B cell (primary cell): ENCODE measurements at regions not wholly inside any gene's neighbourhood (a gene's known extent, or its start where the extent isn't known, plus 50 kb on each side); places are given as distances from the start of the nearest gene placed in this dataset.

ENCODE experiments used
- ATAC-seq: fragments of 200-7000 bp; cut with Tn5 transposase; one replicate; pipeline ENCODE4 v1.10.0; 2021; ENCODE audit warnings: low read depth, mild to moderate bottlenecking, moderate number of reproducible peaks, moderate library complexity
- CTCF ChIA-PET: fragments of 350-600 bp; sonication (Branson Sonifier 250); formaldehyde crosslinking; loops from one replicate; lab custom pipeline; 2021; ENCODE audit warnings: antibody characterized with exemption, inconsistent platforms; lab: Charles Lee
- POLR2A ChIA-PET: fragments of 350-600 bp; sonication (Branson Sonifier 250); formaldehyde crosslinking; loops from one replicate; lab custom pipeline; 2021; ENCODE audit warnings: antibody characterized with exemption; lab: Charles Lee
- DNase-seq: peaks from one replicate; pipeline ENCODE4 v3.0.0; 2013
- H2AFZ ChIP-seq: 2 replicates; pipeline ENCODE4 v1.6.1; 2012; ENCODE audit warnings: mild to moderate bottlenecking, low read depth, low read length; ENCODE audit not compliant: insufficient read depth, poor library complexity, severe bottlenecking
- H3K27ac ChIP-seq, 2 donors: 1 replicate in 1 of 2; 2 replicates in 1 of 2; pipeline ENCODE4 v1.5.1; 2012 to 2013; ENCODE audit warnings: low read length in 2 of 2, mild to moderate bottlenecking in 2 of 2, moderate library complexity in 1 of 2
- H3K27me3 ChIP-seq, 4 experiments: fragments of 200-600 bp in 1 of 4; sonication (generic) in 1 of 4; replicated peaks in 1 of 4; 1 replicate in 2 of 4; 2 replicates in 2 of 4; pipeline versions ENCODE4 v1.6.1 to v1.7.0; 2013 to 2016; ENCODE audit warnings: low read length in 3 of 4, mild to moderate bottlenecking in 2 of 4, mixed read lengths in 1 of 4, moderate library complexity in 1 of 4; ENCODE audit not compliant: insufficient read depth in 4 of 4, control insufficient read depth in 3 of 4; ENCODE audit errors: control extremely low read depth in 1 of 4
- H3K36me3 ChIP-seq, 2 experiments: replicated peaks in 1 of 2; 1 replicate in 1 of 2; 2 replicates in 1 of 2; pipeline versions ENCODE4 v1.6.1 to v1.7.1; 2013; ENCODE audit warnings: low read length in 1 of 2; ENCODE audit not compliant: insufficient read depth in 2 of 2, control insufficient read depth in 1 of 2; ENCODE audit errors: control extremely low read depth in 1 of 2, extremely low read depth in 1 of 2
- H3K4me1 ChIP-seq, 2 donors: fragments of 200-600 bp in 1 of 2; sonication (generic) in 1 of 2; 1 replicate in 1 of 2; 2 replicates in 1 of 2; pipeline versions ENCODE4 v1.5.1 to v1.6.1; 2013 to 2017; ENCODE audit warnings: low read length in 2 of 2; ENCODE audit not compliant: control insufficient read depth in 2 of 2, insufficient read depth in 2 of 2
- H3K4me2 ChIP-seq: replicated peaks from 2 replicates; pipeline ENCODE3; 2012; ENCODE audit warnings: mild to moderate bottlenecking, low read depth, low read length; ENCODE audit not compliant: poor library complexity, severe bottlenecking
- H3K4me3 ChIP-seq, 5 experiments: fragments of 200-600 bp in 1 of 5; sonication (generic) in 1 of 5; 1 replicate in 3 of 5; 2 replicates in 2 of 5; pipeline versions ENCODE4 v1.5.1 to v1.7.0; 2011 to 2016; ENCODE audit warnings: low read length in 4 of 5, mild to moderate bottlenecking in 4 of 5, low read depth in 2 of 5, control low read depth in 1 of 5, moderate library complexity in 1 of 5; ENCODE audit not compliant: insufficient read depth in 1 of 5; ENCODE audit errors: control extremely low read depth in 1 of 5, extremely low read depth in 1 of 5
- H3K79me2 ChIP-seq: fragments of 200-600 bp; sonication (generic); one replicate; pipeline ENCODE4 v1.6.0; 2016; ENCODE audit warnings: low read length; ENCODE audit not compliant: control insufficient read depth, insufficient read depth
- H3K9ac ChIP-seq: fragments of 200-600 bp; sonication (generic); 2 replicates; pipeline ENCODE4 v1.6.1; 2017; ENCODE audit warnings: mild to moderate bottlenecking, low read length, moderate library complexity
- H3K9me3 ChIP-seq, 3 donors: one replicate each; pipeline versions ENCODE4 v1.6.1 to v1.7.1; 2013; ENCODE audit warnings: low read length in 2 of 3; ENCODE audit not compliant: control insufficient read depth in 2 of 3, insufficient read depth in 1 of 3; ENCODE audit errors: control extremely low read depth in 1 of 3
- H4K20me1 ChIP-seq: 2 replicates; pipeline ENCODE4 v1.6.0; 2012; ENCODE audit warnings: mild to moderate bottlenecking, low read length; ENCODE audit not compliant: insufficient read depth, control insufficient read depth, poor library complexity, severe bottlenecking
- H3K27ac Mint-ChIP-seq: one replicate; pipeline ENCODE4 v1.8.0; 2021; ENCODE audit warnings: mixed read lengths
- H3K27me3 Mint-ChIP-seq: one replicate; pipeline ENCODE4 v1.8.0; 2021; ENCODE audit warnings: mixed read lengths
- H3K4me1 Mint-ChIP-seq: one replicate; pipeline ENCODE4 v1.8.0; 2021; ENCODE audit warnings: mixed read lengths
- H3K4me3 Mint-ChIP-seq: one replicate; pipeline ENCODE4 v1.8.0; 2021; ENCODE audit warnings: mixed read lengths
- H3K9me3 Mint-ChIP-seq: one replicate; pipeline ENCODE4 v1.8.0; 2022; ENCODE audit warnings: mixed read lengths; ENCODE audit not compliant: insufficient read depth
- EZH2 ChIP-seq: IDR thresholded peaks from 2 replicates; pipeline ENCODE4 v1.6.1; 2012; ENCODE audit warnings: borderline replicate concordance, low read depth, mild to moderate bottlenecking, moderate library complexity, low read length; ENCODE audit not compliant: insufficient read depth, poor library complexity, severe bottlenecking
- WGBS: methylation state at CpG from one replicate; pipeline ENCODE4 v1.1.5; 2013; ENCODE audit warnings: missing lambda C conversion rate; ENCODE audit not compliant: insufficient coverage; 5-methylcytosine and 5-hydroxymethylcytosine counted together
- intact Hi-C: fragments of 100-400 bp; cut with micrococcal nuclease; formaldehyde crosslinking; loops from one replicate; pipeline ENCODE4 v1.10.0; 2022
- TF ChIP-seq, protein P1 (sequence below): fragments of 200-600 bp; IDR thresholded peaks from one replicate; pipeline ENCODE4 v1.8.0; 2022; ENCODE audit warnings: antibody characterized with exemption, mild to moderate bottlenecking

- Mint-ChIP-seq H3K9me3 (peaks cover 8% of the 10 kb centered on the region), H3K27me3 (peaks cover 19% of the 10 kb centered on the region), H3K27ac (no peak overlapping the region), H3K4me1 (peaks cover 22% of the 10 kb centered on the region), H3K4me3 (no peak overlapping the region)
- CTCF ChIA-PET = no interaction called here
- DNase-seq (no peak), ATAC-seq (no peak)
- no peak overlapping the region for H3K4me2 ChIP-seq
- peaks cover 0 to 9% (median 0%) of the 10 kb centered on the region in 3 donors for H3K9me3 ChIP-seq
- peaks cover 0 to 12% (median 3%) of the 10 kb centered on the region in 4 experiments for H3K27me3 ChIP-seq
- H3K4me1 ChIP-seq = peaks cover 6 to 11% of the 10 kb centered on the region in 2 donors
- no peak overlapping the region for H3K27ac ChIP-seq
- H2AFZ ChIP-seq = no peak overlapping the region
- WGBS = 83% methylated on average over 15 of the region's 17 CpGs
- H3K36me3 ChIP-seq = no peaks in the 10 kb centered on the region
- POLR2A ChIA-PET = interaction anchor here (0.6 to 1.2 kb wide), 2 partner anchors 25 to 204 kb away, joined by 3 to 5 read pairs; no protein-coding TSS in a partner anchor
- H3K4me3 ChIP-seq = no peak overlapping the region
- no peak overlapping the region for H3K9ac ChIP-seq
- no peaks in the 10 kb centered on the region for H4K20me1 ChIP-seq
- intact Hi-C loops = no loop called here
- TF ChIP-seq, protein P1, sequence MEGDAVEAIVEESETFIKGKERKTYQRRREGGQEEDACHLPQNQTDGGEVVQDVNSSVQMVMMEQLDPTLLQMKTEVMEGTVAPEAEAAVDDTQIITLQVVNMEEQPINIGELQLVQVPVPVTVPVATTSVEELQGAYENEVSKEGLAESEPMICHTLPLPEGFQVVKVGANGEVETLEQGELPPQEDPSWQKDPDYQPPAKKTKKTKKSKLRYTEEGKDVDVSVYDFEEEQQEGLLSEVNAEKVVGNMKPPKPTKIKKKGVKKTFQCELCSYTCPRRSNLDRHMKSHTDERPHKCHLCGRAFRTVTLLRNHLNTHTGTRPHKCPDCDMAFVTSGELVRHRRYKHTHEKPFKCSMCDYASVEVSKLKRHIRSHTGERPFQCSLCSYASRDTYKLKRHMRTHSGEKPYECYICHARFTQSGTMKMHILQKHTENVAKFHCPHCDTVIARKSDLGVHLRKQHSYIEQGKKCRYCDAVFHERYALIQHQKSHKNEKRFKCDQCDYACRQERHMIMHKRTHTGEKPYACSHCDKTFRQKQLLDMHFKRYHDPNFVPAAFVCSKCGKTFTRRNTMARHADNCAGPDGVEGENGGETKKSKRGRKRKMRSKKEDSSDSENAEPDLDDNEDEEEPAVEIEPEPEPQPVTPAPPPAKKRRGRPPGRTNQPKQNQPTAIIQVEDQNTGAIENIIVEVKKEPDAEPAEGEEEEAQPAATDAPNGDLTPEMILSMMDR = no peak
- TF ChIP-seq EZH2 = no peak
- H3K79me2 ChIP-seq = peaks cover 2% of the 10 kb centered on the region
These were observed 212.2 kb downstream of the C9orf50 start for GRCh38 chr9:129408535-129409215.

DNA sequence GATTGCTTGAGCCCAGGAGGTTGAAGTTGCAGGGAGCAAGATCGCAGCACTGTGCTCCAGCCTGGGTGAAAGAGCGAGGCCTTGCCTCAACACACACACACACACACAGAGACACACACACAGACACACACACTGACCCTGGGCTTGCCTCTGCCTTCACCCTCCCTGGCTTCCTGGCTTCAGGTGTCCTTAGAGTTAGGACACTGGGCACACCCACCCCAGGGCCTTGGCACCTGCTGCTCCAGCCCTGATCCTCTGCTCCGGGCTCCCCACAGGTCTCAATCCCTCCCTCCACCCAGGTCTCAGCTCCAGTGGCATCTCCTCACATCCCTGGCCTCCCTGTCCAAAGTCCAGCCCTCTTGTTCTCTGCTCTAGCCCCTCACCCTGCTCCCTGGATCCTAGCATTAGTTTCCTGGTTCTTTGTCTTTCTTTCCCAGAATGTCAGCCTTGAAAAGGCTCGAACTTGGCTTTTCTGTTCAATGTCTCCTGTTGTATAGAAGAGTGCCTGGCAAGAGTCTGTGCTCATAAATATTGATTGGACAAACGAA lies 212.9 kb downstream of the C9orf50 start:
- Histone ChIP-seq H3K36me3 (no peaks in the 10 kb centered on the region), H4K20me1 (no peaks in the 10 kb centered on the region), H3K27ac (no peak overlapping the region), H3K79me2 (peaks cover 2% of the 10 kb centered on the region), H3K4me3 (no peak overlapping the region), H2AFZ (no peak overlapping the region), H3K9me3 (peaks cover 0 to 9% (median 0%) of the 10 kb centered on the region in 3 donors), H3K4me2 (no peak overlapping the region), H3K9ac (no peak overlapping the region), H3K27me3 (peaks cover 0 to 16% (median 3%) of the 10 kb centered on the region in 4 experiments), H3K4me1 (peaks cover 6 to 10% of the 10 kb centered on the region in 2 donors)
- 100% methylated on average over 2 of the region's 5 CpGs for WGBS
- ChIA-PET POLR2A (interaction anchor here (1.2 kb wide), 1 partner anchor 24 kb away, joined by 3 read pairs; no protein-coding TSS in a partner anchor), CTCF (no interaction called here)
- Mint-ChIP-seq H3K4me3 (no peak overlapping the region), H3K4me1 (peaks cover 20% of the 10 kb centered on the region), H3K27ac (no peak overlapping the region), H3K27me3 (peaks cover 20% of the 10 kb centered on the region), H3K9me3 (peaks cover 8% of the 10 kb centered on the region)
- DNase-seq = no peak
- no peak for ATAC-seq
- TF ChIP-seq, protein P1 = no peak
- no peak for TF ChIP-seq EZH2
- intact Hi-C loops = no loop called here
